ENCODE measurements at regions not wholly inside any gene's neighbourhood (a gene's known extent, or its start where the extent isn't known, plus 50 kb on each side); places are given as distances from the start of the nearest gene placed in this dataset.

- Histone ChIP-seq H2AFZ (no peak overlapping the region), H3K4me3 (no peak overlapping the region), H3K4me1 (ENCODE audit: insufficient read depth) (no peaks in the 10 kb centered on the region), H3K9me3 (ENCODE audit: low read depth) (no peaks in the 10 kb centered on the region), H4K20me1 (ENCODE audit: insufficient read depth, poor library complexity, severe bottlenecking) (no peaks in the 10 kb centered on the region), H3K4me2 (no peak overlapping the region), H3K27ac (no peak overlapping the region), H3K9me2 (replicated peaks; ENCODE audit: insufficient read depth) (no peaks in the 10 kb centered on the region), H3K27me3 (no peaks in the 10 kb centered on the region), H3K79me2 (no peaks in the 10 kb centered on the region), H3K36me3 (replicated peaks; ENCODE audit: insufficient read depth, low read depth) (no peaks in the 10 kb centered on the region)
- no peak for DNase-seq (ENCODE audit: low spot score)
- TF ChIP-seq CTCF (IDR thresholded peaks at IDR 0.05; ENCODE audit: poor library complexity) (no peak), EZH2phosphoT487 (IDR thresholded peaks at IDR 0.05; ENCODE audit: low read depth, severe bottlenecking, unreplicated experiment) (no peak), EZH2 (IDR thresholded peaks at IDR 0.05; ENCODE audit: borderline replicate concordance) (no peak)
- 65% methylated on average over 3 of the region's 3 CpGs for WGBS (ENCODE audit: low lambda C conversion rate, missing lambda C conversion rate)
These were observed 175.5 kb upstream of the NCAM1 start for GRCh38 chr11:112785719-112786118.

GRCh38 chr11:112786196-112786595 is 175.0 kb upstream of the NCAM1 start:
- H3K9me3 ChIP-seq (ENCODE audit: low read depth): no peaks in the 10 kb centered on the region
- H2AFZ ChIP-seq: no peak overlapping the region
- DNase-seq (ENCODE audit: low spot score): no peak
- H3K27ac ChIP-seq: no peak overlapping the region
- no peaks in the 10 kb centered on the region for H3K27me3 ChIP-seq
- H3K4me3 ChIP-seq: no peak overlapping the region
- no peaks in the 10 kb centered on the region for H3K9me2 ChIP-seq (replicated peaks; ENCODE audit: insufficient read depth)
- no peaks in the 10 kb centered on the region for H4K20me1 ChIP-seq (ENCODE audit: insufficient read depth, poor library complexity, severe bottlenecking)
- no peaks in the 10 kb centered on the region for H3K4me1 ChIP-seq (ENCODE audit: insufficient read depth)
- H3K4me2 ChIP-seq: no peak overlapping the region
- H3K36me3 ChIP-seq (replicated peaks; ENCODE audit: insufficient read depth, low read depth): no peaks in the 10 kb centered on the region
- no peaks in the 10 kb centered on the region for H3K79me2 ChIP-seq
- 87% methylated on average over 3 of the region's 3 CpGs for WGBS (ENCODE audit: low lambda C conversion rate, missing lambda C conversion rate)
- no peak for TF ChIP-seq EZH2 (IDR thresholded peaks at IDR 0.05; ENCODE audit: borderline replicate concordance)
- TF ChIP-seq EZH2phosphoT487 (IDR thresholded peaks at IDR 0.05; ENCODE audit: low read depth, severe bottlenecking, unreplicated experiment): no peak
- no peak for TF ChIP-seq CTCF (IDR thresholded peaks at IDR 0.05; ENCODE audit: poor library complexity)

- H3K9me2 ChIP-seq (replicated peaks; ENCODE audit: insufficient read depth): no peaks in the 10 kb centered on the region
- no peaks in the 10 kb centered on the region for H4K20me1 ChIP-seq (ENCODE audit: insufficient read depth, poor library complexity, severe bottlenecking)
- H2AFZ ChIP-seq: no peak overlapping the region
- WGBS (ENCODE audit: low lambda C conversion rate, missing lambda C conversion rate): 78% methylated on average over 5 of the region's 5 CpGs
- no peaks in the 10 kb centered on the region for H3K9me3 ChIP-seq (ENCODE audit: low read depth)
- no peak overlapping the region for H3K4me2 ChIP-seq
- no peak overlapping the region for H3K27ac ChIP-seq
- DNase-seq (ENCODE audit: low spot score): no peak
- H3K79me2 ChIP-seq: no peaks in the 10 kb centered on the region
- H3K27me3 ChIP-seq: no peaks in the 10 kb centered on the region
- no peak for TF ChIP-seq EZH2 (IDR thresholded peaks at IDR 0.05; ENCODE audit: borderline replicate concordance)
- TF ChIP-seq EZH2phosphoT487 (IDR thresholded peaks at IDR 0.05; ENCODE audit: low read depth, severe bottlenecking, unreplicated experiment): no peak
- TF ChIP-seq CTCF (IDR thresholded peaks at IDR 0.05; ENCODE audit: poor library complexity): no peak
- no peaks in the 10 kb centered on the region for H3K4me1 ChIP-seq (ENCODE audit: insufficient read depth)
- H3K36me3 ChIP-seq (replicated peaks; ENCODE audit: insufficient read depth, low read depth): no peaks in the 10 kb centered on the region
- H3K4me3 ChIP-seq: no peak overlapping the region
These were observed 174.2 kb upstream of the NCAM1 start for GRCh38 chr11:112786886-112787530.

Measured in hepatocyte (in vitro differentiated cells).